H9 (cell line): ENCODE measurements at regions not wholly inside any gene's neighbourhood (a gene's known extent, or its start where the extent isn't known, plus 50 kb on each side); places are given as distances from the start of the nearest gene placed in this dataset.

Source experiments
- DNase-seq: peaks from one replicate; pipeline ENCODE4 v3.0.0-alpha.2; 2017
- H2AFZ ChIP-seq: one replicate; pipeline ENCODE4 v1.6.1; 2013; ENCODE audit warnings: mild to moderate bottlenecking, low read length, control low read depth, moderate library complexity
- H2AK5ac ChIP-seq: 2 replicates; pipeline ENCODE4 v1.6.1; 2013; ENCODE audit warnings: low read length, control low read depth, mixed read lengths; ENCODE audit not compliant: insufficient read length
- H2BK120ac ChIP-seq: one replicate; pipeline ENCODE4 v1.6.1; 2013; ENCODE audit warnings: low read depth, mild to moderate bottlenecking, low read length, control low read depth, inconsistent platforms; ENCODE audit not compliant: poor library complexity, severe bottlenecking
- H2BK12ac ChIP-seq: 2 replicates; pipeline ENCODE4 v1.6.1; 2013; ENCODE audit warnings: low read length, control low read depth, mixed read lengths, low read depth; ENCODE audit not compliant: insufficient read length
- H2BK15ac ChIP-seq: 2 replicates; pipeline ENCODE4 v1.6.1; 2013; ENCODE audit warnings: low read depth, low read length, control low read depth
- H2BK20ac ChIP-seq: one replicate; pipeline ENCODE4 v1.6.1; 2013; ENCODE audit warnings: low read depth, mild to moderate bottlenecking, low read length, control low read depth, inconsistent platforms; ENCODE audit not compliant: poor library complexity, severe bottlenecking
- H2BK5ac ChIP-seq: 2 replicates; pipeline ENCODE4 v1.6.1; 2013; ENCODE audit warnings: low read length, control low read depth, mixed read lengths; ENCODE audit not compliant: insufficient read length
- H3K14ac ChIP-seq: 2 replicates; pipeline ENCODE4 v1.6.1; 2013; ENCODE audit warnings: low read length, control low read depth; ENCODE audit not compliant: insufficient read depth
- H3K18ac ChIP-seq: 2 replicates; pipeline ENCODE4 v1.6.1; 2013; ENCODE audit warnings: low read depth, mild to moderate bottlenecking, mixed read lengths, low read length, control low read depth; ENCODE audit not compliant: insufficient read length
- H3K23ac ChIP-seq: 2 replicates; pipeline ENCODE4 v1.6.1; 2013; ENCODE audit warnings: low read length, control low read depth, mixed read lengths, low read depth; ENCODE audit not compliant: insufficient read length
- H3K23me2 ChIP-seq: 2 replicates; pipeline ENCODE4 v1.6.1; 2013; ENCODE audit warnings: low read depth, mild to moderate bottlenecking, mixed read lengths, low read length, control low read depth; ENCODE audit not compliant: insufficient read length, poor library complexity, severe bottlenecking
- H3K27ac ChIP-seq: 2 replicates; pipeline ENCODE4 v1.5.1; 2013; ENCODE audit warnings: low read length, control low read depth, mixed read lengths, low read depth; ENCODE audit not compliant: insufficient read length
- H3K27me3 ChIP-seq: 2 replicates; pipeline ENCODE4 v1.6.1; 2013; ENCODE audit warnings: low read length, control low read depth, inconsistent platforms; ENCODE audit not compliant: insufficient read depth
- H3K4ac ChIP-seq: 2 replicates; pipeline ENCODE4 v1.6.1; 2013; ENCODE audit warnings: low read depth, mild to moderate bottlenecking, control low read depth, inconsistent platforms, low read length, moderate library complexity
- H3K4me1 ChIP-seq: 2 replicates; pipeline ENCODE4 v1.6.1; 2013; ENCODE audit warnings: low read length, control low read depth, inconsistent platforms; ENCODE audit not compliant: insufficient read depth
- H3K4me2 ChIP-seq: 2 replicates; pipeline ENCODE4 v1.6.1; 2013; ENCODE audit warnings: low read length, control low read depth, mixed read lengths; ENCODE audit not compliant: insufficient read length, insufficient read depth
- H3K56ac ChIP-seq: 2 replicates; pipeline ENCODE4 v1.6.1; 2013; ENCODE audit warnings: low read depth, mild to moderate bottlenecking, mixed read lengths, low read length, control low read depth; ENCODE audit not compliant: insufficient read length
- H3K79me1 ChIP-seq: 2 replicates; pipeline ENCODE4 v1.6.1; 2013; ENCODE audit warnings: low read depth, mild to moderate bottlenecking, moderate library complexity, low read length, control low read depth, inconsistent platforms; ENCODE audit not compliant: insufficient read depth, poor library complexity, severe bottlenecking
- H3K79me2 ChIP-seq: 2 replicates; pipeline ENCODE4 v1.6.1; 2013; ENCODE audit warnings: low read length, control low read depth, inconsistent platforms; ENCODE audit not compliant: insufficient read depth
- H3K9ac ChIP-seq: 2 replicates; pipeline ENCODE4 v1.6.1; 2013; ENCODE audit warnings: low read length, control low read depth, mixed read lengths; ENCODE audit not compliant: insufficient read length; ENCODE audit errors: extremely low read depth
- H3K9me3 ChIP-seq: one replicate; pipeline ENCODE4 v1.6.1; 2013; ENCODE audit warnings: low read depth, low read length, inconsistent platforms; ENCODE audit not compliant: control insufficient read depth
- H3T11ph ChIP-seq: one replicate; pipeline ENCODE4 v1.6.1; 2013; ENCODE audit warnings: mild to moderate bottlenecking, low read length, control low read depth, inconsistent platforms
- H4K20me1 ChIP-seq: one replicate; pipeline ENCODE4 v1.6.1; 2013; ENCODE audit not compliant: control insufficient read depth, insufficient read length, insufficient read depth
- H4K5ac ChIP-seq: 2 replicates; pipeline ENCODE4 v1.6.1; 2013; ENCODE audit warnings: low read depth, mild to moderate bottlenecking, mixed read lengths, low read length, control low read depth; ENCODE audit not compliant: insufficient read length
- H4K8ac ChIP-seq: replicated peaks from 2 replicates; pipeline ENCODE4 v1.6.1; 2013; ENCODE audit warnings: low read length, control low read depth, mixed read lengths, low read depth; ENCODE audit not compliant: insufficient read length
- H4K91ac ChIP-seq: 2 replicates; pipeline ENCODE4 v1.6.1; 2013; ENCODE audit warnings: low read depth, mild to moderate bottlenecking, moderate library complexity, mixed read lengths, low read length, control low read depth; ENCODE audit not compliant: insufficient read length
- H3K27ac Mint-ChIP-seq, 3 experiments: 2 replicates in 2 of 3; 3 replicates in 1 of 3; pipeline ENCODE4 v1.8.0; 2020 to 2021; ENCODE audit warnings: mixed read lengths in 3 of 3, mild to moderate bottlenecking in 1 of 3, moderate library complexity in 1 of 3
- H3K27me3 Mint-ChIP-seq: 2 replicates; pipeline ENCODE4 v1.8.0; 2021; ENCODE audit warnings: low read depth, mild to moderate bottlenecking, moderate library complexity, mixed read lengths
- H3K36me3 Mint-ChIP-seq, 3 experiments: 2 replicates in 2 of 3; 3 replicates in 1 of 3; pipeline ENCODE4 v1.8.0; 2020 to 2021; ENCODE audit warnings: low read depth in 3 of 3, mixed read lengths in 3 of 3; ENCODE audit not compliant: insufficient read depth in 1 of 3
- H3K4me1 Mint-ChIP-seq, 2 experiments: 2 replicates each; pipeline ENCODE4 v1.8.0; 2020; ENCODE audit warnings: mixed read lengths in 2 of 2
- H3K4me3 Mint-ChIP-seq, 2 experiments: 2 replicates in 1 of 2; 3 replicates in 1 of 2; pipeline ENCODE4 v1.8.0; 2020 to 2021; ENCODE audit warnings: mild to moderate bottlenecking in 2 of 2, mixed read lengths in 2 of 2, moderate library complexity in 1 of 2
- H3K9me3 Mint-ChIP-seq, 2 experiments: 2 replicates in 1 of 2; 3 replicates in 1 of 2; pipeline ENCODE4 v1.8.0; 2020; ENCODE audit warnings: mild to moderate bottlenecking in 2 of 2, mixed read lengths in 2 of 2, moderate library complexity in 1 of 2
- WGBS: extraction: QIAGEN DNeasy Blood & Tissue Kit; methylation state at CpG from one replicate; pipeline ENCODE4 v1.1.7; 2013; ENCODE audit warnings: missing lambda C conversion rate, low lambda C conversion rate, mixed read lengths; ENCODE audit not compliant: insufficient read length; ENCODE audit errors: extremely low coverage; 5-methylcytosine and 5-hydroxymethylcytosine counted together
- TF ChIP-seq, protein P1 (sequence below): fragments of 200-600 bp; sonication (generic); conservative IDR thresholded peaks from 3 replicates; pipeline ENCODE4 v1.8.0; 2021; ENCODE audit warnings: antibody characterized with exemption, mild to moderate bottlenecking

DNA sequence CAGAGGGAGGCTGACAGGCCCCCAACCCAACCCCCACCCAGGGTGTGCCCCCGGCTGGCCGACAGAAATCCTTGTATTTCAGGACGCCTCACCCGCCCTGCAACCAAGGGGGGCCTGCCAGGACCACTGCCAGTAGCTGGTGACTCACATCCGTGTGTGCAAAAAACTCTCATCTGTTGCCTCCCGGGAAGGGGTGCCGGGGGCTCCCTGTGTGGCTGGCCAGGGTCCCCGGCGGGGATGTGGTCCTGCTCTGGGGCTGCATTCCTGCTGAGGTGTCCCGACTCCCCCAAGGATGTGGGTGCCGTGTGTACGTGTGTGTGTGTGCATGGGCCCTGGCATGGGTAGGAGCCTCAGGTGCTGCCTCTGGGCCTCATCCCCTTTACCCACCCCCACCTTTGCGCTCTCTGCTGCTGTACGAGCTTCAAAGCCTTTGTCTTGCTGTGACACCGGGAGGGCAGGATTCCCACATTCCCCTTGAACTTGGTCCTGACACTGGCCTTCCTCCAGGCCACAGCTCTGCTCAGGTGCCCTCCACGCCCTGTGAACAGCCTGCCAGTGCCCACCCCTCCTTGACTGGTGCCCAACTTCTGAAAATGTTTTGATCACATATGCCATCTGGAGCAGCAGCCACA is 226.3 kb upstream of the HDAC4 start:
- Histone ChIP-seq H2AFZ (no peak overlapping the region), H3K79me1 (no peaks in the 10 kb centered on the region), H3K18ac (no peak overlapping the region), H2AK5ac (no peak overlapping the region), H3K79me2 (no peaks in the 10 kb centered on the region), H3K56ac (no peak overlapping the region), H3K4me1 (no peaks in the 10 kb centered on the region), H3K23ac (no peak overlapping the region), H4K5ac (no peak overlapping the region), H4K20me1 (no peaks in the 10 kb centered on the region), H3K27ac (no peak overlapping the region), H2BK15ac (no peak overlapping the region), H3T11ph (no peak overlapping the region), H2BK20ac (no peak overlapping the region), H3K27me3 (no peaks in the 10 kb centered on the region), H2BK120ac (no peak overlapping the region), H3K9ac (no peak overlapping the region), H2BK12ac (no peak overlapping the region), H3K4ac (no peak overlapping the region), H3K9me3 (no peaks in the 10 kb centered on the region), H3K23me2 (no peaks in the 10 kb centered on the region), H3K4me2 (no peak overlapping the region), H3K14ac (no peak overlapping the region), H2BK5ac (no peak overlapping the region), H4K8ac (no peak overlapping the region), H4K91ac (no peak overlapping the region)
- TF ChIP-seq, protein P1, sequence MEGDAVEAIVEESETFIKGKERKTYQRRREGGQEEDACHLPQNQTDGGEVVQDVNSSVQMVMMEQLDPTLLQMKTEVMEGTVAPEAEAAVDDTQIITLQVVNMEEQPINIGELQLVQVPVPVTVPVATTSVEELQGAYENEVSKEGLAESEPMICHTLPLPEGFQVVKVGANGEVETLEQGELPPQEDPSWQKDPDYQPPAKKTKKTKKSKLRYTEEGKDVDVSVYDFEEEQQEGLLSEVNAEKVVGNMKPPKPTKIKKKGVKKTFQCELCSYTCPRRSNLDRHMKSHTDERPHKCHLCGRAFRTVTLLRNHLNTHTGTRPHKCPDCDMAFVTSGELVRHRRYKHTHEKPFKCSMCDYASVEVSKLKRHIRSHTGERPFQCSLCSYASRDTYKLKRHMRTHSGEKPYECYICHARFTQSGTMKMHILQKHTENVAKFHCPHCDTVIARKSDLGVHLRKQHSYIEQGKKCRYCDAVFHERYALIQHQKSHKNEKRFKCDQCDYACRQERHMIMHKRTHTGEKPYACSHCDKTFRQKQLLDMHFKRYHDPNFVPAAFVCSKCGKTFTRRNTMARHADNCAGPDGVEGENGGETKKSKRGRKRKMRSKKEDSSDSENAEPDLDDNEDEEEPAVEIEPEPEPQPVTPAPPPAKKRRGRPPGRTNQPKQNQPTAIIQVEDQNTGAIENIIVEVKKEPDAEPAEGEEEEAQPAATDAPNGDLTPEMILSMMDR, result no peak
- Mint-ChIP-seq H3K4me1 (peaks cover 11 to 12% of the 10 kb centered on the region in 2 experiments), H3K36me3 (no peaks in the 10 kb centered on the region), H3K27me3 (0 out of 2 replicates have a peak, but pooled peaks cover 1% of the 10 kb centered on the region), H3K9me3 (no peaks in the 10 kb centered on the region), H3K27ac (peak overlapping the region in 2 of 3 experiments; percentile 57 to 80; a peak in 2 of 7 replicates), H3K4me3 (no peak overlapping the region)
- WGBS, result no CpG with 5 or more reads among the region's 16 CpGs
- DNase-seq, result no peak
